AG10803 (cell line): ENCODE measurements at regions not wholly inside any gene's neighbourhood (a gene's known extent, or its start where the extent isn't known, plus 50 kb on each side); places are given as distances from the start of the nearest gene placed in this dataset.

Experiments used
- DNase-seq: peaks from one replicate; pipeline ENCODE4 v3.0.0; 2010; ENCODE audit warnings: low read depth
- H3K4me3 ChIP-seq: 2 replicates; pipeline ENCODE4 v1.5.1; 2011; ENCODE audit warnings: mild to moderate bottlenecking, low read length, control low read depth
- TF ChIP-seq, protein P1 (sequence below): conservative IDR thresholded peaks from 2 replicates; pipeline ENCODE4 v1.5.1; 2011; ENCODE audit warnings: mild to moderate bottlenecking, low read length, control low read depth, inconsistent platforms

DNA sequence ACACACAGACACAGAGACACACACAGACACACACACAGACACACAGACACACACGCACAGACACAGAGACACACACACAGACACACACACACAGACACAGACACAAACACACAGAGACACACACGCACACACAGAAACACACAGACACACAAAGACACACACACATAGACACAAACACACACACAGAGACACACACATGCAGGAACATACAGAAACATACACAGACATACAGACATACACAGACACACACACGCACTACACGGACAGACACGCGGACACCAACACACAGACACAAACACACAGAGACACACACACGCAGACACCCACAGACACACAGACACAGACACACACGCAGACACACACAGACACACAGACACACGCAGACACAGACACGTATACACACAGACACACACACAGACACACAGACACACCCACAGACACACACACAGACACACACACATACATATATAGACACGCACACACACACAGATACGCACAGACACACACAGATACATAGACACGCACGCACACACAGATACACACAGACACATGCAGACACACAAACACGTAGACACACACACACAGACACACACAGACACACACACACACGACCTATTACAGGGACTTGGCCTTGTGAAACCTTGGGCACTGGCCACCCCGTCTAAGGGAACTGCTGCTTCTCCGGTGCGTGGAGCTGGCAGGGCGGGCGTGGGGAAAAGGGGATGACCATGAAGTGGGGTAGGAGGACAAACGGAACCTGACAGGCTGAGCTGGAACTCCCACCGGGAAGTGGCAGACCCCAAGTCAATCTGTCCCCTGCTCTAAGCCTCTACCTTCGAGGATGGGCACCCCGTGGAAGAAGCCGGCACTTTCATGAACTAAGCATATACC is 211.4 kb downstream of the TFCP2L1 start:
- TF ChIP-seq, protein P1, sequence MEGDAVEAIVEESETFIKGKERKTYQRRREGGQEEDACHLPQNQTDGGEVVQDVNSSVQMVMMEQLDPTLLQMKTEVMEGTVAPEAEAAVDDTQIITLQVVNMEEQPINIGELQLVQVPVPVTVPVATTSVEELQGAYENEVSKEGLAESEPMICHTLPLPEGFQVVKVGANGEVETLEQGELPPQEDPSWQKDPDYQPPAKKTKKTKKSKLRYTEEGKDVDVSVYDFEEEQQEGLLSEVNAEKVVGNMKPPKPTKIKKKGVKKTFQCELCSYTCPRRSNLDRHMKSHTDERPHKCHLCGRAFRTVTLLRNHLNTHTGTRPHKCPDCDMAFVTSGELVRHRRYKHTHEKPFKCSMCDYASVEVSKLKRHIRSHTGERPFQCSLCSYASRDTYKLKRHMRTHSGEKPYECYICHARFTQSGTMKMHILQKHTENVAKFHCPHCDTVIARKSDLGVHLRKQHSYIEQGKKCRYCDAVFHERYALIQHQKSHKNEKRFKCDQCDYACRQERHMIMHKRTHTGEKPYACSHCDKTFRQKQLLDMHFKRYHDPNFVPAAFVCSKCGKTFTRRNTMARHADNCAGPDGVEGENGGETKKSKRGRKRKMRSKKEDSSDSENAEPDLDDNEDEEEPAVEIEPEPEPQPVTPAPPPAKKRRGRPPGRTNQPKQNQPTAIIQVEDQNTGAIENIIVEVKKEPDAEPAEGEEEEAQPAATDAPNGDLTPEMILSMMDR: no peak
- H3K4me3 ChIP-seq: no peak overlapping the region
- no peak for DNase-seq

DNA sequence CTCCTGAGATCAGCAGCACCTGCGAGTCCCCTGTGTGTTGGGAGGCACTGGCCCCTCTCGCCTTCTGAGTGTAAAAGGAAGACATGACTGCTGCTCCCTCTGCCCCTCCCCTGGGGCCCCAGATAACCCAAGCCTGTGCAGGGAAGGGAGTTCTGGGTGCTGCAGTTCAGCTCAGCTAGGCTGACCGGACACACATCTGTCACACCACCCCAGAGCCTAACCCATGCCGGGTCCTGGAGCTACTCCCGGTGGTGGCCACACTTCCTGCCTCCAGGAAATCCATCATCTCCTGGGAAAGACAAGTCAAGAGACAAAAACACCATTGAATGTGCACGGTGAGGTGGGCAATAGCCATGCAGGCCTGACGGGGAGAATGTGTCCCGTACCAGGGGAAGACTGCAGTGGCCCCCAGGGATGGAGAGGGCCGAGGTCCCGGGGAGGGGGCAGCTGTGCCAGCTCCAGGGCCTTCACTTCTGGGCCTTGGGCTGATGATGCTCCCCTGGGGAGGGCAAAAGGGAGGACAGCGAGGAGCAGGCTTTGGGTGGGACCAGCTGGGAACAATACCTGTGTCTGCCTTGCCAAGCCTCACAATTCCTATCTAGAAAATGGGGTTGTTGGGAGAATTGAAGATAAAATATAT is 210.6 kb downstream of the TFCP2L1 start:
- TF ChIP-seq, protein P1: no peak
- no peak overlapping the region for H3K4me3 ChIP-seq

DNA sequence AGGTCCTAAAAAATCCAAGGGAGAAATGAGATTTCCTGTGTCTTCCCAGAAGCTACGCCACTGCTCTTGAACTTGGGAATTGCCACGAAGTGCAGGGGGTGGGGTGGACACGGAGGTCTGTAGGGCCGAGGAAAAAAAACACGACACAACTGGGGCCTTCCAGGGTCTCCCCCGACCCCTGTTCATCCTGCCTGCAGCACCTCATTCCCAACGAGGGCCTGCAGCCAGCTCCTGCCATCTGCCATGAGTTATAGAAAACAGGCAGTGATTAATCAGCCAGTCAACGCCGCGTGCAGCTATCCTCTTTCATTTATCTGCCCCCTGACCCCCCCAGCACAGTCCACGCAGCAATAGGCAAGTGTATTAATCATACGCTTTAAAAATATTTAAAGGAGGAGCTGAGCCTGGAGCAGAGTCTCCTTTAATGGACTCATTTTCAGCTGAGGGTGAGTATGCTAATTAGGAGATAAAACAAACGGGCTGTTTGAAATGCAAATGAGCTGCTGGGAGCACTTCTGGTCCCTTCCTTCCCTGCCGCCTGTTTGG is 209.9 kb downstream of the TFCP2L1 start:
- TF ChIP-seq, protein P1: no peak
- DNase-seq: peak; percentile 85
- peak overlapping the region; percentile 2 for H3K4me3 ChIP-seq

More for the DNA sequence above, 210.6 kb downstream of the TFCP2L1 start:
- peak; percentile 15 for DNase-seq

DNA sequence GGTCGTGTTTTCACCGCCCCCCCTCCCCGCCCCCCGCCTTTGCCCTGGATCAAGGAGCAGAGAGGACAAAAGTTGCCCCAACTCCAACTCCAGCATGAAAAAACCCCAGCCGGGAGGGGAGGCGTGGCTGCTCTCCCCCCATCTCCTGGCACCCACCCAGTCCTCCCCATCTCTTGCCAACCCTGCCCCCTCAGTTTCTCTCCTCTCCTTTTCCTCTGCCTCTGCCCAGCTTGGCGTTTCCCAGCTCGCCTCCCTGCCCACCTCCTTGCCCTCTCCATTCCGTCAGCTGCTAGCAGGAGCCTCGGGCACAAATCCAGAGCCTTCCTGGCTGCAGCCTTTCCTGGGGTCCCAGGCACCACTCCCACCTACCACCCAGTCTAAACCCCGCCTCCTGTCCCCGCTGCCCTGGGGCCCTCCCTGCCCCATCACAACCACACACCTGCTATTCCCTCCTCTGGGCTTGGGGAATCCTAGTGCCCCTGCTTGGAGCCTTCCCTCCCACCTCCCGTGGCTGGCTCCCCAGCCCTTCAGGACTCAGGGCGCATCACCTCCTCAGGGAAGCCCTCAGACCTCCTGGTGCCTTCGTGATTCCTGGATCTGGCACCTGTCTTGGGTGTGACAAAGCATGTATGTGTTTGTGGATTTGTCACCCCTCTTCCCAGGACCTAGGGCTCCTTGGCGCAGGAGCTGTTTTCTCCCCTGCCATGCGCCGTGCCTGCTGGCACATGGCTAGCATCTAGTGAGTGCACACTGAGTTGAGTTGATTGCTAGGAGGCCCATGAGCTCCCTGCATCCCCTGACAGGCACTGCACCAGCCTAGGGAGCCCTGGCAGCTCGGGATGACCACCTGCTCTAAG is 209.1 kb downstream of the TFCP2L1 start:
- no peak for DNase-seq
- H3K4me3 ChIP-seq: no peak overlapping the region; the same call in 1 of the 2 replicates
- TF ChIP-seq, protein P1: no peak

DNA sequence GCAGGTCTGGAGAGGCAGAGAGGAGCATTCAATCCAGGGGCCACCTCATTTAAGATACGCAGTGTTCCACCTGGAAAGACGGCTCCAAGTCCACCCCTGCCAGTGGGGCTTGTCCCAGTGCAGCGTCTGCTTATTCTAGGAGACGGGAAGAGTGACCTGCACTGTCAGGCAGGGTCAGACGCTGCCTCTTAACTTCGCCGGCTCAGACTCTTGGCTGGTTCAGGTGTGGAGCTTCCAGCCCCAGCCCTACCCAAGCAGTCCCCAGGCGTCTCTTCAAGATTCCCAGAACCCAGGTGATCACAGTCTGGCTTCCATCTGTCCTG is 208.5 kb downstream of the TFCP2L1 start:
- TF ChIP-seq, protein P1: no peak
- H3K4me3 ChIP-seq: no peak overlapping the region
- DNase-seq: no peak

DNA sequence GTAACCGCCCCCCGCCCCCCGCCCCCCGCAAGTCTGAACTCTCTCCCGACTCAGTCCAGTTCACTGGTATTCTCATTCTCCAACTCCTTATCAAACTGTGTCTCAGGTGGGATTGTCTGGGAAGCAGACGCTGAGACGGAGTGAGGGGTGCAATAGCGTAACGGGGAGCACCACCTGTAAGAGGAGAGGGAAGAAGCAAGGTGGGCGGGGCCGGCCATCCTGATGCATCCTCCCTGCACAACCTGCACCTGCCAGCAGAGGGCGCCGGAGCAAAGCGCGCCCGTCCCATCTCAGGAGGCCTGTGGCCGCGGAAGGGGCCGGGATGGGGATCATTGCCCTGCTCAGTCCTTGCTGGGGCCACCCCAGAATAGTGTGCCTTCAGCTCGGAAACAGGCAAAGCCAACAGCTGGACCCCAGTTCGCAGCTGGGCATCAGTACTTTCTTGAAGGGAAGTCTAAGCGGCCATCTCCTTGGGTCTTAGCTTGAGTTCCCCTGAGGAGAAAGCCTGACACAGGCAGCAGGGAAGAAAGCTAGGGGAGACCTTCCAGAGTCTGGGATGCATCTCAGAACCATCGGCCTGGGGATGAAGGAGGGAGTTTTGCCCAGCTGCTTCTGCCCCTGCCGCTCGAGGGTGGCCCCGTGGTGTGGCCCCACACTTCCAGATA is 208.0 kb downstream of the TFCP2L1 start:
- TF ChIP-seq, protein P1: peak; percentile 72
- no peak overlapping the region for H3K4me3 ChIP-seq
- peak; percentile 28 for DNase-seq
